Stimulated activated naive CD8-positive, alpha-beta T cell treated with anti-CD3 and anti-CD28 coated beads, Interleukin-15, Interleukin-2, amounts not matched to agents 100 ng/mL and 50 ng/mL, for 24 hours (primary cell): ENCODE measurements at regions not wholly inside any gene's neighbourhood (a gene's known extent, or its start where the extent isn't known, plus 50 kb on each side); places are given as distances from the start of the nearest gene placed in this dataset.

Source experiments
- H3K27ac Mint-ChIP-seq: one replicate; pipeline ENCODE4 v1.8.0; 2021; ENCODE audit warnings: mild to moderate bottlenecking, mixed read lengths
- H3K27me3 Mint-ChIP-seq: one replicate; pipeline ENCODE4 v1.8.0; 2021; ENCODE audit warnings: mixed read lengths
- H3K36me3 Mint-ChIP-seq: one replicate; pipeline ENCODE4 v1.8.0; 2021; ENCODE audit warnings: low read depth, mixed read lengths
- H3K4me1 Mint-ChIP-seq: one replicate; pipeline ENCODE4 v1.8.0; 2021; ENCODE audit warnings: low read depth, mixed read lengths
- H3K4me3 Mint-ChIP-seq: one replicate; pipeline ENCODE4 v1.8.0; 2021; ENCODE audit warnings: mild to moderate bottlenecking, mixed read lengths
- H3K9me3 Mint-ChIP-seq: one replicate; pipeline ENCODE4 v1.8.0; 2021; ENCODE audit warnings: mixed read lengths

- H3K4me3 Mint-ChIP-seq = no peak overlapping the region
- H3K36me3 Mint-ChIP-seq = no peaks in the 10 kb centered on the region
- no peaks in the 10 kb centered on the region for H3K27me3 Mint-ChIP-seq
- no peaks in the 10 kb centered on the region for H3K4me1 Mint-ChIP-seq
- no peak overlapping the region for H3K27ac Mint-ChIP-seq
- H3K9me3 Mint-ChIP-seq = no peaks in the 10 kb centered on the region
These were observed 624.0 kb downstream of the USP25 start for GRCh38 chr21:16353764-16354163.

GRCh38 chr21:16357994-16358393 lies 628.2 kb downstream of the USP25 start:
- Mint-ChIP-seq H3K9me3 (no peaks in the 10 kb centered on the region), H3K4me3 (no peak overlapping the region), H3K36me3 (no peaks in the 10 kb centered on the region), H3K27me3 (no peaks in the 10 kb centered on the region), H3K4me1 (no peaks in the 10 kb centered on the region), H3K27ac (no peak overlapping the region)

GRCh38 chr21:16358784-16359183 lies 629.0 kb downstream of the USP25 start:
- Mint-ChIP-seq H3K9me3 (no peaks in the 10 kb centered on the region), H3K27me3 (no peaks in the 10 kb centered on the region), H3K4me1 (no peaks in the 10 kb centered on the region), H3K27ac (no peak overlapping the region), H3K4me3 (no peak overlapping the region), H3K36me3 (no peaks in the 10 kb centered on the region)

GRCh38 chr21:16363100-16363499 lies 633.3 kb downstream of the USP25 start:
- Mint-ChIP-seq H3K27ac (no peak overlapping the region), H3K9me3 (no peaks in the 10 kb centered on the region), H3K27me3 (no peaks in the 10 kb centered on the region), H3K4me1 (no peaks in the 10 kb centered on the region), H3K4me3 (no peak overlapping the region), H3K36me3 (no peaks in the 10 kb centered on the region)

- Mint-ChIP-seq H3K27ac (no peak overlapping the region), H3K9me3 (no peaks in the 10 kb centered on the region), H3K4me3 (no peak overlapping the region), H3K4me1 (no peaks in the 10 kb centered on the region), H3K36me3 (no peaks in the 10 kb centered on the region), H3K27me3 (no peaks in the 10 kb centered on the region)
These were observed 633.7 kb downstream of the USP25 start for GRCh38 chr21:16363518-16363917.

GRCh38 chr21:16366207-16366606 lies 636.4 kb downstream of the USP25 start:
- no peak overlapping the region for H3K27ac Mint-ChIP-seq
- H3K36me3 Mint-ChIP-seq = no peaks in the 10 kb centered on the region
- H3K9me3 Mint-ChIP-seq = peaks cover 4% of the 10 kb centered on the region
- H3K4me3 Mint-ChIP-seq = no peak overlapping the region
- H3K4me1 Mint-ChIP-seq = no peaks in the 10 kb centered on the region
- no peaks in the 10 kb centered on the region for H3K27me3 Mint-ChIP-seq

GRCh38 chr21:16367079-16367478 lies 637.3 kb downstream of the USP25 start:
- no peak overlapping the region for H3K27ac Mint-ChIP-seq
- no peaks in the 10 kb centered on the region for H3K27me3 Mint-ChIP-seq
- no peaks in the 10 kb centered on the region for H3K36me3 Mint-ChIP-seq
- peaks cover 4% of the 10 kb centered on the region for H3K9me3 Mint-ChIP-seq
- H3K4me3 Mint-ChIP-seq = no peak overlapping the region
- H3K4me1 Mint-ChIP-seq = no peaks in the 10 kb centered on the region

GRCh38 chr21:16370186-16370585 lies 640.4 kb downstream of the USP25 start:
- H3K4me1 Mint-ChIP-seq = no peaks in the 10 kb centered on the region
- H3K36me3 Mint-ChIP-seq = no peaks in the 10 kb centered on the region
- peaks cover 4% of the 10 kb centered on the region for H3K9me3 Mint-ChIP-seq
- H3K4me3 Mint-ChIP-seq = no peak overlapping the region
- H3K27ac Mint-ChIP-seq = no peak overlapping the region
- no peaks in the 10 kb centered on the region for H3K27me3 Mint-ChIP-seq

GRCh38 chr21:16372586-16372985 lies 642.8 kb downstream of the USP25 start:
- Mint-ChIP-seq H3K4me1 (no peaks in the 10 kb centered on the region), H3K27me3 (no peaks in the 10 kb centered on the region), H3K4me3 (no peak overlapping the region), H3K9me3 (peaks cover 4% of the 10 kb centered on the region), H3K36me3 (no peaks in the 10 kb centered on the region), H3K27ac (no peak overlapping the region)

- H3K36me3 Mint-ChIP-seq = no peaks in the 10 kb centered on the region
These were observed 646.9 kb downstream of the USP25 start for GRCh38 chr21:16376673-16377072.

GRCh38 chr21:16377120-16377658 lies 647.4 kb downstream of the USP25 start:
- H3K36me3 Mint-ChIP-seq = no peaks in the 10 kb centered on the region

More at GRCh38 chr21:16376673-16377072, 646.9 kb downstream of the USP25 start:
- H3K4me3 Mint-ChIP-seq = no peak overlapping the region
- H3K27ac Mint-ChIP-seq = no peak overlapping the region
- no peaks in the 10 kb centered on the region for H3K27me3 Mint-ChIP-seq
- H3K4me1 Mint-ChIP-seq = no peaks in the 10 kb centered on the region
- no peaks in the 10 kb centered on the region for H3K9me3 Mint-ChIP-seq

GRCh38 chr21:16377857-16378256 lies 648.1 kb downstream of the USP25 start:
- no peak overlapping the region for H3K4me3 Mint-ChIP-seq
- no peaks in the 10 kb centered on the region for H3K27me3 Mint-ChIP-seq
- no peaks in the 10 kb centered on the region for H3K36me3 Mint-ChIP-seq
- H3K9me3 Mint-ChIP-seq = no peaks in the 10 kb centered on the region
- H3K27ac Mint-ChIP-seq = no peak overlapping the region
- H3K4me1 Mint-ChIP-seq = no peaks in the 10 kb centered on the region

More at GRCh38 chr21:16377120-16377658, 647.4 kb downstream of the USP25 start:
- Mint-ChIP-seq H3K4me3 (no peak overlapping the region), H3K27me3 (no peaks in the 10 kb centered on the region), H3K27ac (no peak overlapping the region), H3K4me1 (no peaks in the 10 kb centered on the region), H3K9me3 (no peaks in the 10 kb centered on the region)

- H3K27ac Mint-ChIP-seq = no peak overlapping the region
- H3K4me1 Mint-ChIP-seq = no peaks in the 10 kb centered on the region
- H3K36me3 Mint-ChIP-seq = no peaks in the 10 kb centered on the region
- H3K4me3 Mint-ChIP-seq = no peak overlapping the region
- no peaks in the 10 kb centered on the region for H3K27me3 Mint-ChIP-seq
- H3K9me3 Mint-ChIP-seq = no peaks in the 10 kb centered on the region
These were observed 648.7 kb downstream of the USP25 start for GRCh38 chr21:16378525-16378924.

- no peaks in the 10 kb centered on the region for H3K4me1 Mint-ChIP-seq
- no peak overlapping the region for H3K4me3 Mint-ChIP-seq
- no peaks in the 10 kb centered on the region for H3K27me3 Mint-ChIP-seq
- no peaks in the 10 kb centered on the region for H3K36me3 Mint-ChIP-seq
- H3K27ac Mint-ChIP-seq = no peak overlapping the region
- peaks cover 5% of the 10 kb centered on the region for H3K9me3 Mint-ChIP-seq
These were observed 658.5 kb downstream of the USP25 start for GRCh38 chr21:16388291-16388690.

GRCh38 chr21:16388911-16389560 lies 659.3 kb downstream of the USP25 start:
- H3K4me1 Mint-ChIP-seq = no peaks in the 10 kb centered on the region
- H3K4me3 Mint-ChIP-seq = no peak overlapping the region
- H3K36me3 Mint-ChIP-seq = no peaks in the 10 kb centered on the region
- peaks cover 5% of the 10 kb centered on the region for H3K9me3 Mint-ChIP-seq
- no peaks in the 10 kb centered on the region for H3K27me3 Mint-ChIP-seq
- H3K27ac Mint-ChIP-seq = no peak overlapping the region

GRCh38 chr21:16389643-16390042 lies 659.9 kb downstream of the USP25 start:
- no peak overlapping the region for H3K27ac Mint-ChIP-seq
- H3K36me3 Mint-ChIP-seq = no peaks in the 10 kb centered on the region
- H3K9me3 Mint-ChIP-seq = peaks cover 5% of the 10 kb centered on the region
- no peaks in the 10 kb centered on the region for H3K27me3 Mint-ChIP-seq
- H3K4me3 Mint-ChIP-seq = no peak overlapping the region
- no peaks in the 10 kb centered on the region for H3K4me1 Mint-ChIP-seq
